GM12892 (cell line): ENCODE measurements at regions not wholly inside any gene's neighbourhood (a gene's known extent, or its start where the extent isn't known, plus 50 kb on each side); places are given as distances from the start of the nearest gene placed in this dataset.

ENCODE experiments used
- POLR2A ChIP-seq: IDR thresholded peaks from 2 replicates; pipeline ENCODE4 v1.6.1; 2011; ENCODE audit warnings: low read depth, low read length, control low read depth
- POLR2AphosphoS5 ChIP-seq: IDR thresholded peaks from 2 replicates; pipeline ENCODE4 v1.6.1; 2011; ENCODE audit warnings: low read depth, low read length, control low read depth
- TAF1 ChIP-seq: IDR thresholded peaks from 2 replicates; pipeline ENCODE4 v1.6.1; 2011; ENCODE audit warnings: low read depth, mild to moderate bottlenecking, control low read depth, low read length, borderline replicate concordance

DNA sequence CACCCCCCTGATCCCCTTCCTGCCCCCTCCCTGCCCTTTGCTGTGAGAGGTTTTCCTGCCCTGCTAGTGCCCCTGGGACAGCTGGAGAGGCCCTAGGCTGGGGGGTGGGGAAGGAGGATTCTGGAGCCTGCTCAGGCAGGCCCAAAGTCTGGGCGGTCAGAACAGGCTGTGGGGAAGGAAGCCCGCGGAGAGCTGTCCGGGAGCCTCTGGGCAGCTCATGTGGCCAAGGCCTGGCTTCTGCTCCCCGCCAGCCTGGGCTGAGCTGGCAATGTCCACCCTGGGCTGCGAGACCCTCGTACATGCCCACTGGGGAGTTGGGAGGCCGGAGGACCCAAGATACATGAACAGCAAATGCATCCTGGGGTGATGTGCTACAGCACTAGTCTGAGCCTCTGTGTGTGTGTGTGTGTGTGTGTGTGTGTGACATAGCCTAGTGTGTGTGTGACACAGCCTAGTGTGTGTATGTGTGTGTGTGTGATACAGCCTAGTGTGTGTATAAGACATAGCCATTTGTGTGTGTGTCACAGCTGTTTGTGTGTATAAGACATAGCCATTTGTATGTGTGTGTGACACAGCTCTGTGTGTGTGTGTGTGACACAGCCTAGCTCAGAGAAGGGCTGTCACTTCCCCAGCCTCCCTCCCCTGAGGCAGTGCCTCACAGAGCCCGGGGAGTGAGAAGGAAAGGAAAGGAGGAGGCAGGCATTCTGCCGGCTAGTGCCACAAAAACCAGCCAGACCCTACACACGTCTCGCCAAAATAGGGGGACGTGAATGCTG lies 201.4 kb upstream of the CIBAR2 start:
- no peak for TF ChIP-seq POLR2AphosphoS5
- TF ChIP-seq POLR2A, result no peak
- TF ChIP-seq TAF1, result no peak
